ENCODE measurements at regions not wholly inside any gene's neighbourhood (a gene's known extent, or its start where the extent isn't known, plus 50 kb on each side); places are given as distances from the start of the nearest gene placed in this dataset.

DNA sequence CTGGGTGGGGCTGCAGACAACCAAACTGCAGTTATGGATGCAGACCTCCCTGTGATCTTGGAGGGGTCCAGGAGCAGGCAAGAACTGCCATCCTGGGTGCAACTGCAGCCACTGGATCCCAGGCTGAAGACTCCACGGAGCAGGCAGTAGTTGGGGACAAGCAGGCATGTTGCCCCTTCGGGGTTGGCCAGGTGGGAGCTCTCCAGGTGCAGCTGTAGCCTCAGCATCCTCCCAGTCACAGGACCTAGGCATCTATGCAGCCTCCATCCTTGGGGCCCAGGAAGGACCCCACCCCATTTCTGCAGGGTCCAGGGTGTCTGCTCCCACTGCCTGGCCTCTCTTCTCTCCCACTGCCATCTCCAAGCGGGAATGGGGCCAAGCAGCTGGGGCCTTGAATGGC, 322.2 kb upstream of the RBMS3 start:
- DNase-seq (ENCODE audit: low read depth, low spot score), result no peak
- Histone ChIP-seq H3K4me1 (ENCODE audit: control insufficient read depth, insufficient read depth, low read length) (no peaks in the 10 kb centered on the region), H3K36me3 (ENCODE audit: control insufficient read depth, insufficient read depth, low read length) (no peaks in the 10 kb centered on the region), H3K27me3 (ENCODE audit: control insufficient read depth, insufficient read depth, low read length) (no peaks in the 10 kb centered on the region), H3K4me3 (ENCODE audit: low read length) (no peak overlapping the region), H3K27ac (ENCODE audit: low read length) (no peak overlapping the region), H3K9me3 (ENCODE audit: control insufficient read depth, insufficient read depth, low read length) (no peaks in the 10 kb centered on the region)
- no CpG with 5 or more reads among the region's 3 CpGs for WGBS (ENCODE audit: insufficient coverage, insufficient read length)

DNA sequence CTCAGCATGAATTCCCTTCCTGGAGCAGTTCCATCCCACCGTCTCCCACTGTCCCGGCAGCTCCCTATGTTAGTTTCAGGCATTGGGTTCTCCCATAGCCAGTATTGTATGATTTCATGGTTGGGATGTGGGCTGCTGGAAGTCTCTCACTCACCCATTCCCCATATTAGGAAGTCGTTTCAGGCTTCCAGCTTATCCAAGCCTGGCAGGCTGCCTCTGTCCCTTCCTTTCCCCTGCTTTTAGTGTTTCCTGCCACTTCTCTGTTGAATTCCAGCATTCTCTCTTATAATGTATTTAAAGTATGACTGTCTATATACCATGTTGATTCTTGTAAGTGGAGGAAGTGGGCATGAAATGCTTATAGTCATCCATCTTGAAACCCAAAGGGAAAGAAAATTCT, 309.7 kb upstream of the RBMS3 start:
- Histone ChIP-seq H3K27ac (ENCODE audit: low read length) (no peak overlapping the region), H3K36me3 (ENCODE audit: control insufficient read depth, insufficient read depth, low read length) (no peaks in the 10 kb centered on the region), H3K27me3 (ENCODE audit: control insufficient read depth, insufficient read depth, low read length) (no peaks in the 10 kb centered on the region), H3K9me3 (ENCODE audit: control insufficient read depth, insufficient read depth, low read length) (no peaks in the 10 kb centered on the region), H3K4me1 (ENCODE audit: control insufficient read depth, insufficient read depth, low read length) (no peaks in the 10 kb centered on the region), H3K4me3 (ENCODE audit: low read length) (no peak overlapping the region)
- DNase-seq (ENCODE audit: low read depth, low spot score), result no peak
- WGBS (ENCODE audit: insufficient coverage, insufficient read length), result no CpG with 5 or more reads among the region's 3 CpGs

DNA sequence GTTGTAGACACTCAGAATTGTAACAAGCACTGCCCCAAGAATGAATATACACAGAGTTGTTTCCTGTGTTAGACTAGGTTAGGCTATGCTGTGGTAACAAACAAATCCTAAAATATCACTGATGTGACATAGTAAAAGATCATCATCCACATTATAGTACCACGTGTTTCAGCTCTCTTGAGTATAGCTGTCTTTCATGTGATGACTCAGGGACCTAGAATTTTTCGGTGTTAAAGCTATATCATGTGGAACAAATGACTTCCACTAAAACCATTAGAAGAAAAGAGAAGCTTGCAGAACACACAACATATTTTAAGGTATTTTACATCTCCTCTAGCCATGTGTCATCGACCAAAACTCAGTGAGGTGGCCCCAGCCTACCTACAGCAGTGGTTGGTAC, 307.9 kb upstream of the RBMS3 start:
- Histone ChIP-seq H3K4me3 (ENCODE audit: low read length) (no peak overlapping the region), H3K36me3 (ENCODE audit: control insufficient read depth, insufficient read depth, low read length) (no peaks in the 10 kb centered on the region), H3K27me3 (ENCODE audit: control insufficient read depth, insufficient read depth, low read length) (no peaks in the 10 kb centered on the region), H3K9me3 (ENCODE audit: control insufficient read depth, insufficient read depth, low read length) (no peaks in the 10 kb centered on the region), H3K27ac (ENCODE audit: low read length) (no peak overlapping the region), H3K4me1 (ENCODE audit: control insufficient read depth, insufficient read depth, low read length) (no peaks in the 10 kb centered on the region)
- WGBS (ENCODE audit: insufficient coverage, insufficient read length), result no CpG with 5 or more reads among the region's 3 CpGs
- no peak for DNase-seq (ENCODE audit: low read depth, low spot score)

DNA sequence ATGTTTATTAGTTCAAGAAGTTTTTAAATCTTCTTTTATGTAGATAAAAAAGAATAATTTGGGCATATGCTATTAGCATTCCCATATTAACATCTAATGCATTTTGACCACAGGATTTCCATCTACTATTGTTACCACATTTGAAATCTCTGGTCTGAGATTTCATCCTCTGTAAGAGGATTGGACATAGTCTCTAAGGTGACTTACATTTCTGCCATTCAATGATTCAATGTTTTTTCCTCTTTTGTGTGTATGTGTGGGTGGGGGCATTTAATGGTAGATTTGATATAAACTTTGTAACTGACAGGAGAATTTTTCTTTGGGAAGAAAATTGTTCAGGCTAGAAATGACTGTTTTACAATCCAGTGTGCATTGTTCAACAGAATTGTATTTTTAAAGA, 307.3 kb upstream of the RBMS3 start:
- no peak overlapping the region for H3K27ac ChIP-seq (ENCODE audit: low read length)
- H3K4me3 ChIP-seq (ENCODE audit: low read length), result no peak overlapping the region
- no peak for DNase-seq (ENCODE audit: low read depth, low spot score)
- no peaks in the 10 kb centered on the region for H3K9me3 ChIP-seq (ENCODE audit: control insufficient read depth, insufficient read depth, low read length)
- H3K27me3 ChIP-seq (ENCODE audit: control insufficient read depth, insufficient read depth, low read length), result no peaks in the 10 kb centered on the region
- H3K4me1 ChIP-seq (ENCODE audit: control insufficient read depth, insufficient read depth, low read length), result no peaks in the 10 kb centered on the region
- H3K36me3 ChIP-seq (ENCODE audit: control insufficient read depth, insufficient read depth, low read length), result no peaks in the 10 kb centered on the region

DNA sequence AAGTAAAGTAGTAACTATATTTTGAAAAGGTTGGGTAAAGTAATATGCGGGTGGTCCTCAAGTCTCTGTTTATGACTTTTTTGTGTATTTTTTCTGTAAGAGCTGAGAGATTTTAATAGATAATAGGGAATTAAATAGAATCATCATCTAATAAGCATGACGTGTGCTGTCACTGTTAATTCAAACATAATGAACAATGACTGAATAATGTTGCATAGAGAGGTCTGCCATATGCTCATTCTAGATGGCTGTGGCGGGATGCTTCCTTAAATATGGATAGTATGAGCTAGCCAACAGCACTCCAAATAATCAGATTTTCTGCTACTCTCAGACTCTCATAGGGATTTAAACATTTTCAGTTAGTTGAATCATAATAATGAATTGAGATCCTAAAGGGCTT, 302.8 kb upstream of the RBMS3 start:
- Histone ChIP-seq H3K27me3 (ENCODE audit: control insufficient read depth, insufficient read depth, low read length) (no peaks in the 10 kb centered on the region), H3K4me1 (ENCODE audit: control insufficient read depth, insufficient read depth, low read length) (no peaks in the 10 kb centered on the region), H3K9me3 (ENCODE audit: control insufficient read depth, insufficient read depth, low read length) (no peaks in the 10 kb centered on the region), H3K4me3 (ENCODE audit: low read length) (no peak overlapping the region), H3K27ac (ENCODE audit: low read length) (no peak overlapping the region), H3K36me3 (ENCODE audit: control insufficient read depth, insufficient read depth, low read length) (no peaks in the 10 kb centered on the region)
- 100% methylated on average over 1 of the region's 3 CpGs for WGBS (ENCODE audit: insufficient coverage, insufficient read length)
- no peak for DNase-seq (ENCODE audit: low read depth, low spot score)

DNA sequence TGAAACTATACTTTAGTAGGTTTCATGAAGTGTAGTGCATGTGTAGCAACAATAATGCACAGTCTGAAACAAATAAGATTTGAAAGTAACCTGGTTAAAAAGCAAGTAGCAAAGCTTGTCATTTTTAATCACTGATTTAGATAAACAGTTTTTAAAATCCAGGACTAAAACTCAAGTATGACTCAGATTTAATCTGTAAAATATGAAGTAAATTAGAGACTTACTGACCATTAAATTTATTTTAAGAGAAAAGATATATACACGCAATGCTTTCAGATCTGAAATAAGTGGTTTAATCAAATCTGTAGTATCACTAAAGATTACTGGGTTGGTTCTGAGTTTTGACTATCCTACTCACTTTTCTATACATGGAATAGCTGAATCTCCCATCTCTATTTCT, 300.7 kb upstream of the RBMS3 start:
- Histone ChIP-seq H3K4me3 (ENCODE audit: low read length) (no peak overlapping the region), H3K27ac (ENCODE audit: low read length) (no peak overlapping the region), H3K27me3 (ENCODE audit: control insufficient read depth, insufficient read depth, low read length) (no peaks in the 10 kb centered on the region), H3K9me3 (ENCODE audit: control insufficient read depth, insufficient read depth, low read length) (no peaks in the 10 kb centered on the region), H3K36me3 (ENCODE audit: control insufficient read depth, insufficient read depth, low read length) (no peaks in the 10 kb centered on the region), H3K4me1 (ENCODE audit: control insufficient read depth, insufficient read depth, low read length) (no peaks in the 10 kb centered on the region)
- no CpG with 5 or more reads among the region's 1 CpG for WGBS (ENCODE audit: insufficient coverage, insufficient read length)
- no peak for DNase-seq (ENCODE audit: low read depth, low spot score)

DNA sequence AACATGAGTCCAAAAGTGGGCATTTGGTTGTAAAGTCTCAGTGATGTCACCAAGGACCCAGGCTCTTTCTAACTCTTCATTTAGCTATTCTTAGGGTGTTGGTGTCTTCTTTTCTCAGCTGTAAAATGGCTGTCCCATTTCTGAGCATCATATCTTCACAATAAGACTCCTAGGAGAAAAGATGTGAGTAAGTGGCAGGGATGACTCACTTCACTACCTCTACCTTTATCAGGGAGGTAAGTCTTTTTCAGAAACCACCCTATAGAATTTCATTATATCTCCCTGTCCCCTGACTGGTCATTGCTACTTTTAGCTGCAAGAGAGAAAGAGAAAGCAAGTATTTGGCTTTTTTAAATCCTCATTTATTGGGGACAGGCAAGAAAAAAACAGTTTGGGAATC, 300.2 kb upstream of the RBMS3 start:
- Histone ChIP-seq H3K36me3 (ENCODE audit: control insufficient read depth, insufficient read depth, low read length) (no peaks in the 10 kb centered on the region), H3K4me1 (ENCODE audit: control insufficient read depth, insufficient read depth, low read length) (no peaks in the 10 kb centered on the region), H3K9me3 (ENCODE audit: control insufficient read depth, insufficient read depth, low read length) (no peaks in the 10 kb centered on the region), H3K27me3 (ENCODE audit: control insufficient read depth, insufficient read depth, low read length) (no peaks in the 10 kb centered on the region), H3K4me3 (ENCODE audit: low read length) (no peak overlapping the region), H3K27ac (ENCODE audit: low read length) (no peak overlapping the region)
- no peak for DNase-seq (ENCODE audit: low read depth, low spot score)

DNA sequence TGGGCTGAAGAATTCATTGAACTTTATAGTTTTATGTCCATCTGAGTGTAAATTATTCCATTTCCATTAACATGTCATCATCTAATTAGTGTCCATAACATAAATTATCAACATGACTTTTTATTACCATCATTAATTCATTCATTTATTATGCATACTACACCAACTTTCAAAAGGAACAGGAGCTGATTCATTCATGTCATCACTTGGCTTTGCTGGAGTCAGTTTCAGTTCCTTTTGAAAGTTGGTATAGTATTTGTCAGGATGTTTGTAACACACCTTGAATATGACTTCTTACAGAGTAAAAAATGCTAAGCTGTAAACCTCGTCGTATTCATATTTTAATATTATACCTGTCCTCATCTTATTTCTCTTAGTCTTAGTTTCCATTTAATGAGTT, 298.0 kb upstream of the RBMS3 start:
- Histone ChIP-seq H3K4me3 (ENCODE audit: low read length) (no peak overlapping the region), H3K4me1 (ENCODE audit: control insufficient read depth, insufficient read depth, low read length) (no peaks in the 10 kb centered on the region), H3K36me3 (ENCODE audit: control insufficient read depth, insufficient read depth, low read length) (no peaks in the 10 kb centered on the region), H3K9me3 (ENCODE audit: control insufficient read depth, insufficient read depth, low read length) (no peaks in the 10 kb centered on the region), H3K27ac (ENCODE audit: low read length) (no peak overlapping the region), H3K27me3 (ENCODE audit: control insufficient read depth, insufficient read depth, low read length) (no peaks in the 10 kb centered on the region)
- WGBS (ENCODE audit: insufficient coverage, insufficient read length), result no CpG with 5 or more reads among the region's 2 CpGs
- no peak for DNase-seq (ENCODE audit: low read depth, low spot score)

DNA sequence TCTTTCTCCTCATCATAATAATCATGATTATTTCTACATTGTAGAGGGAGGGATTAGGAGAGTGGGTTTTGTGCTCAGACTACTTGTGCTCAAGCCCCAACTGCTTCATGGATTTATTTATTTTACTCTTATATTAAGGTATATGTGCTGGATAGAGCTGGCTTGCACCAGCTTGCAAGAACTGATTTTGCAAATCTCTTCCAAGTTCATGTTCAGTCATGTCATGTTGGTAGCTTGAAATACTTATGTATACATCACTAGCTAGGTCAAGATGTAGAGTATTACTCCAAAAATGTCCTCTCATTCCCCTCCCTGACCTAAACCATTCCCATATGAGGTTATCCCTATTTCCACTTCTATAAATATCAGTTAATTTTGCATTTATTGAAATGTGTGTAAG, 293.9 kb upstream of the RBMS3 start:
- H3K27ac ChIP-seq (ENCODE audit: low read length), result no peak overlapping the region
- H3K9me3 ChIP-seq (ENCODE audit: control insufficient read depth, insufficient read depth, low read length), result no peaks in the 10 kb centered on the region
- H3K4me1 ChIP-seq (ENCODE audit: control insufficient read depth, insufficient read depth, low read length), result 0 out of 2 replicates have a peak, but pooled peaks cover 1% of the 10 kb centered on the region
- no peak overlapping the region for H3K4me3 ChIP-seq (ENCODE audit: low read length)
- no peaks in the 10 kb centered on the region for H3K36me3 ChIP-seq (ENCODE audit: control insufficient read depth, insufficient read depth, low read length)
- H3K27me3 ChIP-seq (ENCODE audit: control insufficient read depth, insufficient read depth, low read length), result no peaks in the 10 kb centered on the region
- DNase-seq (ENCODE audit: low read depth, low spot score), result no peak

DNA sequence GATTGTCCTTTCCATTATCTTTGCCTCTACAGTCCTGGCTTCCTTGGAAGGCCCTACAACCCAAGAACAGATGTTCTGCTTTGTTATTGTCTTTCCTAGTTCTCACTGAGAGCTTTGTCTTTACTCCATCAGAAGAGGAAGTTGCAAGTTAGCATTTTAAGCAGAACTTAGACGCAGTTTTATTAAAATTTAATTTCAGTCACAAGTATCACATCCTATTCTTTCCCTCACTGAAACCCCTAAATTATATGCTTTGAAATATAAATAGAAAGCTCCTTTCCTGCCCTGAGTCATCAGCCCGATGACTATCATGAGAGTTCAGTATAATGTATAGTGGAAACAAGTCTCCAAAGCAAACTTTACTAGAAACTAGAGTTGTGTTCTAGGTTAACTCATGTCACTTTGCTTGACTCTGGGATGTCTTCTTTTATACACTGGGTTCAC, 291.2 kb upstream of the RBMS3 start:
- no CpG with 5 or more reads among the region's 2 CpGs for WGBS (ENCODE audit: insufficient coverage, insufficient read length)
- no peak for DNase-seq (ENCODE audit: low read depth, low spot score)
- no peak overlapping the region for H3K27ac ChIP-seq (ENCODE audit: low read length)

DNA sequence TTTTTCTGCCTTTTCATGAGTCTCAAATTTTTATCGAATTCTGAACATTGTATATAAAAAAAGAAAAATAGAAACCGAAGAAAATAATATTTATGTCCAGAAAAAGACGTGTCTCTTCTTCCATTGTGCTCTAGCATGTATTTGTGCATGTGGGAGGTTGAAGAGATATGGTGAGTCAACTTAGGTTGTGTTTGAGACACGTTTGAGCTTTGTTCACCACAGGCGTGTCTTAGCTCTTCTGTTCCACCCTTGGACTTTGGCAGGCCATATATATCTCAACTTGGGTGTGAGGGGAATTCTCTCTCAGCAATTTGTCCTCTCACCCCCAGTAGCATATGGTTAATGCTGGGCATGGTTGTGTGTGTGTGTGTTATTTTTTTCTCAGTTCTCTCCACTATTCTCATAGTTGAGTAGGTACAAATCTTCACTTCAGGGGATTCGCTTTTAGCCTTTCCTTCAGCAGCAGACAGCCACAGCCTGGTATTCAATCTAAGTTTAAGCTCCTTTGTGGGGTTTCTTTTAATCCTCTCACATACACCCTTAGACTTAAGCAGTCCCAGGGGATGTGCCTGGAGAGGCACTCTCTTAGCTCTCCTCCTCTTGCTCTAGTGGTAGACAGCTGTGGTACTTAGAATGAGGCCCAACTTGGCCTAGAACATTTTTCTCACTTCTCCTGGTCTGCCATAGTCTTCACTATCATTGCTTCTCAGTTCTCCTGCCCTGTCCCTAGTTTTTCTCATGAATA, 286.5 kb upstream of the RBMS3 start:
- no peaks in the 10 kb centered on the region for H3K27me3 ChIP-seq (ENCODE audit: control insufficient read depth, insufficient read depth, low read length)
- H3K36me3 ChIP-seq (ENCODE audit: control insufficient read depth, insufficient read depth, low read length), result no peaks in the 10 kb centered on the region
- DNase-seq (ENCODE audit: low read depth, low spot score), result no peak
- no peaks in the 10 kb centered on the region for H3K9me3 ChIP-seq (ENCODE audit: control insufficient read depth, insufficient read depth, low read length)
- 0 out of 2 replicates have a peak, but pooled peaks cover 1% of the 10 kb centered on the region for H3K4me1 ChIP-seq (ENCODE audit: control insufficient read depth, insufficient read depth, low read length)
- no peak overlapping the region for H3K27ac ChIP-seq (ENCODE audit: low read length)
- no peak overlapping the region for H3K4me3 ChIP-seq (ENCODE audit: low read length)
- WGBS (ENCODE audit: insufficient coverage, insufficient read length), result no CpG with 5 or more reads among the region's 6 CpGs

More for the DNA sequence above, 291.2 kb upstream of the RBMS3 start:
- H3K4me1 ChIP-seq (ENCODE audit: control insufficient read depth, insufficient read depth, low read length), result 0 out of 2 replicates have a peak, but pooled peaks cover 1% of the 10 kb centered on the region
- H3K36me3 ChIP-seq (ENCODE audit: control insufficient read depth, insufficient read depth, low read length), result no peaks in the 10 kb centered on the region
- H3K9me3 ChIP-seq (ENCODE audit: control insufficient read depth, insufficient read depth, low read length), result no peaks in the 10 kb centered on the region
- no peaks in the 10 kb centered on the region for H3K27me3 ChIP-seq (ENCODE audit: control insufficient read depth, insufficient read depth, low read length)
- no peak overlapping the region for H3K4me3 ChIP-seq (ENCODE audit: low read length)

Measured in iPS DF 6.9 (cell line).